ENCODE measurements at regions not wholly inside any gene's neighbourhood (a gene's known extent, or its start where the extent isn't known, plus 50 kb on each side); places are given as distances from the start of the nearest gene placed in this dataset.

GRCh38 chr15:62779036-62779770 lies 263.3 kb upstream of the TPM1 start:
- TF ChIP-seq, protein P1, sequence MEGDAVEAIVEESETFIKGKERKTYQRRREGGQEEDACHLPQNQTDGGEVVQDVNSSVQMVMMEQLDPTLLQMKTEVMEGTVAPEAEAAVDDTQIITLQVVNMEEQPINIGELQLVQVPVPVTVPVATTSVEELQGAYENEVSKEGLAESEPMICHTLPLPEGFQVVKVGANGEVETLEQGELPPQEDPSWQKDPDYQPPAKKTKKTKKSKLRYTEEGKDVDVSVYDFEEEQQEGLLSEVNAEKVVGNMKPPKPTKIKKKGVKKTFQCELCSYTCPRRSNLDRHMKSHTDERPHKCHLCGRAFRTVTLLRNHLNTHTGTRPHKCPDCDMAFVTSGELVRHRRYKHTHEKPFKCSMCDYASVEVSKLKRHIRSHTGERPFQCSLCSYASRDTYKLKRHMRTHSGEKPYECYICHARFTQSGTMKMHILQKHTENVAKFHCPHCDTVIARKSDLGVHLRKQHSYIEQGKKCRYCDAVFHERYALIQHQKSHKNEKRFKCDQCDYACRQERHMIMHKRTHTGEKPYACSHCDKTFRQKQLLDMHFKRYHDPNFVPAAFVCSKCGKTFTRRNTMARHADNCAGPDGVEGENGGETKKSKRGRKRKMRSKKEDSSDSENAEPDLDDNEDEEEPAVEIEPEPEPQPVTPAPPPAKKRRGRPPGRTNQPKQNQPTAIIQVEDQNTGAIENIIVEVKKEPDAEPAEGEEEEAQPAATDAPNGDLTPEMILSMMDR (IDR thresholded peaks at IDR 0.05): no peak
- TF ChIP-seq POLR2A (IDR thresholded peaks at IDR 0.05): no peak

Data from body of pancreas (tissue), 4 donors.